GM20000 (cell line): ENCODE measurements at regions not wholly inside any gene's neighbourhood (a gene's known extent, or its start where the extent isn't known, plus 50 kb on each side); places are given as distances from the start of the nearest gene placed in this dataset.

Experiments
- DNase-seq: peaks from one replicate; pipeline ENCODE4 v3.0.0; 2012; ENCODE audit warnings: low spot score
- CTCF ChIP-seq: IDR thresholded peaks from 2 replicates; pipeline ENCODE4 v1.5.1; 2012; ENCODE audit warnings: mild to moderate bottlenecking, control low read depth; ENCODE audit errors: extremely low read depth, missing control alignments

- no peak for DNase-seq
- no peak for TF ChIP-seq CTCF
Observed at GRCh38 chr3:159775372-159775961, 213.2 kb upstream of the IL12A start.

- TF ChIP-seq CTCF: no peak
- no peak for DNase-seq
Observed at GRCh38 chr3:159776779-159777178, 211.9 kb upstream of the IL12A start.

GRCh38 chr3:159779883-159780282 is 208.8 kb upstream of the IL12A start:
- no peak for DNase-seq
- TF ChIP-seq CTCF: no peak

- no peak for DNase-seq
- no peak for TF ChIP-seq CTCF
Observed at GRCh38 chr3:159781867-159782266, 206.8 kb upstream of the IL12A start.

GRCh38 chr3:159782724-159783421 is 205.8 kb upstream of the IL12A start:
- DNase-seq: no peak
- no peak for TF ChIP-seq CTCF

- no peak for TF ChIP-seq CTCF
Observed at GRCh38 chr3:159783780-159784742, 204.6 kb upstream of the IL12A start.

GRCh38 chr3:159785273-159785708 is 203.3 kb upstream of the IL12A start:
- no peak for DNase-seq
- TF ChIP-seq CTCF: no peak

More at GRCh38 chr3:159783780-159784742, 204.6 kb upstream of the IL12A start:
- no peak for DNase-seq
